ENCODE measurements at regions not wholly inside any gene's neighbourhood (a gene's known extent, or its start where the extent isn't known, plus 50 kb on each side); places are given as distances from the start of the nearest gene placed in this dataset.

GRCh38 chr11:95668131-95668530 lies 121.5 kb downstream of the FAM76B start:
- Histone ChIP-seq H3K9me1 (ENCODE audit: insufficient read depth, low read length) (peaks cover 3% of the 10 kb centered on the region; the same call in 1 of the 2 replicates), H2AK5ac (ENCODE audit: low read depth, low read length) (no peak overlapping the region), H3K79me1 (ENCODE audit: low read depth in 1 of 2, low read length in 2 of 2) (no peaks in the 10 kb centered on the region), H3K9me3 (ENCODE audit: control insufficient read depth, insufficient read depth, low read length) (no peaks in the 10 kb centered on the region), H3K36me3 (ENCODE audit: control insufficient read depth, insufficient read depth, low read length) (no peaks in the 10 kb centered on the region), H3K27ac (ENCODE audit: insufficient read depth, low read length) (no peak overlapping the region), H2BK15ac (ENCODE audit: low read depth, low read length) (no peak overlapping the region; the same call in 2 of the 3 replicates), H4K91ac (ENCODE audit: insufficient read depth, low read depth, low read length) (no peak overlapping the region), H3K4me2 (ENCODE audit: low read depth, low read length) (no peak overlapping the region), H4K8ac (ENCODE audit: low read depth in 2 of 2, low read length in 2 of 2) (no peak overlapping the region), H3K4me1 (ENCODE audit: control insufficient read depth, insufficient read depth, low read length) (peaks cover 7% of the 10 kb centered on the region), H2AK9ac (replicated peaks; ENCODE audit: low read depth, low read length, poor library complexity) (no peak overlapping the region), H3K9ac (ENCODE audit: low read depth, low read length) (no peak overlapping the region), H3K23ac (ENCODE audit: low read depth, low read length) (no peak overlapping the region), H3K4me3 (ENCODE audit: insufficient read depth, low read depth, low read length) (no peak overlapping the region), H2BK120ac (ENCODE audit: low read depth, low read length) (no peak overlapping the region), H3K27me3 (ENCODE audit: control insufficient read depth, insufficient read depth, low read length) (no peaks in the 10 kb centered on the region), H3K14ac (replicated peaks; ENCODE audit: low read depth, low read length) (no peak overlapping the region), H4K20me1 (ENCODE audit: insufficient read depth, low read length) (no peaks in the 10 kb centered on the region), H3K4ac (ENCODE audit: low read depth, low read length) (no peak overlapping the region), H3K56ac (ENCODE audit: extremely low read depth, insufficient read depth, low read length) (no peak overlapping the region), H2AFZ (replicated peaks; ENCODE audit: low read length, poor library complexity) (no peak overlapping the region), H2BK20ac (ENCODE audit: low read depth, low read length) (no peak overlapping the region), H3K18ac (ENCODE audit: low read depth, low read length) (no peak overlapping the region; the same call in 1 of the 2 replicates), H4K5ac (ENCODE audit: low read depth, low read length) (no peak overlapping the region), H2BK5ac (ENCODE audit: low read depth, low read length, poor library complexity, severe bottlenecking) (no peak overlapping the region)
- ChIA-PET POLR2A (ENCODE audit: unreplicated experiment) (no interaction called here), CTCF (no interaction called here)
- no peak for ATAC-seq (ENCODE audit: low read depth)
- in situ Hi-C loops (cut with MboI; ENCODE audit: low sequenced_read_pairs): no loop called here
- TF ChIP-seq BHLHE40 (IDR thresholded peaks at IDR 0.05; ENCODE audit: low read depth, low read length): no peak
- TF ChIP-seq SMC3 (IDR thresholded peaks at IDR 0.05; ENCODE audit: low read depth, low read length): no peak
- TF ChIP-seq, protein P1, sequence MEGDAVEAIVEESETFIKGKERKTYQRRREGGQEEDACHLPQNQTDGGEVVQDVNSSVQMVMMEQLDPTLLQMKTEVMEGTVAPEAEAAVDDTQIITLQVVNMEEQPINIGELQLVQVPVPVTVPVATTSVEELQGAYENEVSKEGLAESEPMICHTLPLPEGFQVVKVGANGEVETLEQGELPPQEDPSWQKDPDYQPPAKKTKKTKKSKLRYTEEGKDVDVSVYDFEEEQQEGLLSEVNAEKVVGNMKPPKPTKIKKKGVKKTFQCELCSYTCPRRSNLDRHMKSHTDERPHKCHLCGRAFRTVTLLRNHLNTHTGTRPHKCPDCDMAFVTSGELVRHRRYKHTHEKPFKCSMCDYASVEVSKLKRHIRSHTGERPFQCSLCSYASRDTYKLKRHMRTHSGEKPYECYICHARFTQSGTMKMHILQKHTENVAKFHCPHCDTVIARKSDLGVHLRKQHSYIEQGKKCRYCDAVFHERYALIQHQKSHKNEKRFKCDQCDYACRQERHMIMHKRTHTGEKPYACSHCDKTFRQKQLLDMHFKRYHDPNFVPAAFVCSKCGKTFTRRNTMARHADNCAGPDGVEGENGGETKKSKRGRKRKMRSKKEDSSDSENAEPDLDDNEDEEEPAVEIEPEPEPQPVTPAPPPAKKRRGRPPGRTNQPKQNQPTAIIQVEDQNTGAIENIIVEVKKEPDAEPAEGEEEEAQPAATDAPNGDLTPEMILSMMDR (conservative IDR thresholded peaks at IDR 0.05; ENCODE audit: low read depth, low read length): no peak
- no peak for TF ChIP-seq NFE2L2 (IDR thresholded peaks at IDR 0.05; ENCODE audit: low read depth, low read length)
- no peak for TF ChIP-seq MAZ (IDR thresholded peaks at IDR 0.05; ENCODE audit: borderline replicate concordance, low read depth, low read length)
- TF ChIP-seq ELK1 (IDR thresholded peaks at IDR 0.05; ENCODE audit: borderline replicate concordance, low read depth, low read length): no peak
- no peak for TF ChIP-seq CHD1 (IDR thresholded peaks at IDR 0.05; ENCODE audit: low read depth, low read length)
- TF ChIP-seq RAD21 (IDR thresholded peaks at IDR 0.05; ENCODE audit: low read length): no peak
- TF ChIP-seq, protein P2, sequence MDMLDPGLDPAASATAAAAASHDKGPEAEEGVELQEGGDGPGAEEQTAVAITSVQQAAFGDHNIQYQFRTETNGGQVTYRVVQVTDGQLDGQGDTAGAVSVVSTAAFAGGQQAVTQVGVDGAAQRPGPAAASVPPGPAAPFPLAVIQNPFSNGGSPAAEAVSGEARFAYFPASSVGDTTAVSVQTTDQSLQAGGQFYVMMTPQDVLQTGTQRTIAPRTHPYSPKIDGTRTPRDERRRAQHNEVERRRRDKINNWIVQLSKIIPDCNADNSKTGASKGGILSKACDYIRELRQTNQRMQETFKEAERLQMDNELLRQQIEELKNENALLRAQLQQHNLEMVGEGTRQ (IDR thresholded peaks at IDR 0.05; ENCODE audit: low read depth, low read length): no peak
- no peak for TF ChIP-seq MAFK (IDR thresholded peaks at IDR 0.05; ENCODE audit: low read depth, low read length)
- no peak for TF ChIP-seq RFX5 (IDR thresholded peaks at IDR 0.05; ENCODE audit: low read depth, low read length)
- DNase-seq: no peak
- dilution Hi-C loops (cut with HindIII; ENCODE audit: low sequenced_read_pairs, unreplicated experiment): no loop called here
- intact Hi-C loops (cut with micrococcal nuclease): no loop called here
- no TSS peak for BruUV-seq (replicated peaks)
- WGBS, 2 experiments (ENCODE audit: extremely low coverage in 2 of 2, insufficient read length in 1 of 2): no CpG with 5 or more reads among the region's 3 CpGs

All from IMR-90 (cell line).